OCI-LY7 (cell line): ENCODE measurements at regions not wholly inside any gene's neighbourhood (a gene's known extent, or its start where the extent isn't known, plus 50 kb on each side); places are given as distances from the start of the nearest gene placed in this dataset.

Experiments
- BruUV-seq: library from RNA; stranded (reverse); fragments of 400-500 nt; replicated peaks from 2 replicates; lab custom pipeline; 2021; lab: Mats Ljungman, UMichigan
- CTCF ChIA-PET: fragments of 300-600 bp; sonication (Branson Sonifier 250); formaldehyde crosslinking; loops from one replicate; lab custom pipeline; 2022; ENCODE audit warnings: antibody characterized with exemption; ENCODE audit not compliant: unreplicated experiment; lab: Charles Lee
- POLR2A ChIA-PET: fragments of 300-600 bp; sonication (Branson Sonifier 250); formaldehyde crosslinking; loops from one replicate; lab custom pipeline; 2022; ENCODE audit warnings: antibody characterized with exemption; lab: Charles Lee
- DNase-seq: peaks from one replicate; pipeline ENCODE4 v3.0.0-alpha.2; 2015; ENCODE audit warnings: low spot score
- H2AFZ ChIP-seq: fragments of 200-600 bp; sonication (generic), shearing (Covaris generic); 2 replicates; pipeline ENCODE4 v1.6.1; 2014; ENCODE audit warnings: mild to moderate bottlenecking, antibody characterized with exemption, low read length, moderate library complexity
- H3K27ac ChIP-seq: fragments of 200-600 bp; sonication (generic); 2 replicates; pipeline ENCODE4 v1.5.1; 2014; ENCODE audit warnings: mixed run types, low read depth, mild to moderate bottlenecking, moderate library complexity, low read length, inconsistent platforms; ENCODE audit not compliant: poor library complexity, severe bottlenecking
- H3K36me3 ChIP-seq: fragments of 200-600 bp; sonication (generic); 2 replicates; pipeline ENCODE4 v1.6.1; 2014; ENCODE audit warnings: mild to moderate bottlenecking, antibody characterized with exemption, low read length, moderate library complexity, mixed read lengths; ENCODE audit not compliant: insufficient read depth
- H3K4me1 ChIP-seq: fragments of 200-600 bp; sonication (generic); 2 replicates; pipeline ENCODE4 v1.5.1; 2014; ENCODE audit warnings: mild to moderate bottlenecking, low read length; ENCODE audit not compliant: insufficient read depth, poor library complexity, severe bottlenecking
- H3K4me2 ChIP-seq: fragments of 200-600 bp; sonication (generic); 2 replicates; pipeline ENCODE4 v1.6.1; 2014; ENCODE audit warnings: mild to moderate bottlenecking, low read length
- H3K4me3 ChIP-seq: fragments of 200-600 bp; sonication (generic); 2 replicates; pipeline ENCODE4 v1.5.1; 2014; ENCODE audit warnings: mild to moderate bottlenecking, low read depth, low read length; ENCODE audit not compliant: poor library complexity, severe bottlenecking
- H3K79me2 ChIP-seq: fragments of 200-600 bp; sonication (generic); 2 replicates; pipeline ENCODE4 v1.6.1; 2016; ENCODE audit warnings: low read depth, mild to moderate bottlenecking, low read length, moderate library complexity, mixed read lengths; ENCODE audit not compliant: insufficient read depth
- H3K9me2 ChIP-seq: fragments of 200-600 bp; sonication (generic); 2 replicates; pipeline ENCODE4 v1.6.1; 2016; ENCODE audit warnings: mild to moderate bottlenecking, low read length, mixed read lengths; ENCODE audit not compliant: insufficient read depth
- H3K9me3 ChIP-seq: fragments of 200-600 bp; sonication (generic); 2 replicates; pipeline ENCODE4 v1.6.1; 2014; ENCODE audit warnings: mild to moderate bottlenecking, mixed run types, low read length, mixed read lengths
- H4K20me1 ChIP-seq: fragments of 200-600 bp; sonication (generic); 2 replicates; pipeline ENCODE4 v1.6.1; 2014; ENCODE audit warnings: mild to moderate bottlenecking, antibody characterized with exemption, low read length, moderate library complexity, mixed read lengths; ENCODE audit not compliant: insufficient read depth
- EZH2phosphoT487 ChIP-seq: fragments of 200-600 bp; sonication (generic); IDR thresholded peaks from 2 replicates; pipeline ENCODE4 v1.6.1; 2018; ENCODE audit warnings: low read depth, borderline replicate concordance, mild to moderate bottlenecking, mixed run types, antibody characterized with exemption, low read length, moderate library complexity, mixed read lengths
- intact Hi-C: fragments of 100-400 bp; cut with micrococcal nuclease; formaldehyde crosslinking; loops from one replicate; pipeline ENCODE4 v1.10.0; 2022; ENCODE audit not compliant: unreplicated experiment
- TF ChIP-seq, protein P1 (sequence below): fragments of 200-600 bp; sonication (generic); conservative IDR thresholded peaks from 2 replicates; pipeline ENCODE4 v1.5.1; 2014; ENCODE audit warnings: mild to moderate bottlenecking, antibody characterized with exemption, low read length, moderate library complexity, mixed read lengths

DNA sequence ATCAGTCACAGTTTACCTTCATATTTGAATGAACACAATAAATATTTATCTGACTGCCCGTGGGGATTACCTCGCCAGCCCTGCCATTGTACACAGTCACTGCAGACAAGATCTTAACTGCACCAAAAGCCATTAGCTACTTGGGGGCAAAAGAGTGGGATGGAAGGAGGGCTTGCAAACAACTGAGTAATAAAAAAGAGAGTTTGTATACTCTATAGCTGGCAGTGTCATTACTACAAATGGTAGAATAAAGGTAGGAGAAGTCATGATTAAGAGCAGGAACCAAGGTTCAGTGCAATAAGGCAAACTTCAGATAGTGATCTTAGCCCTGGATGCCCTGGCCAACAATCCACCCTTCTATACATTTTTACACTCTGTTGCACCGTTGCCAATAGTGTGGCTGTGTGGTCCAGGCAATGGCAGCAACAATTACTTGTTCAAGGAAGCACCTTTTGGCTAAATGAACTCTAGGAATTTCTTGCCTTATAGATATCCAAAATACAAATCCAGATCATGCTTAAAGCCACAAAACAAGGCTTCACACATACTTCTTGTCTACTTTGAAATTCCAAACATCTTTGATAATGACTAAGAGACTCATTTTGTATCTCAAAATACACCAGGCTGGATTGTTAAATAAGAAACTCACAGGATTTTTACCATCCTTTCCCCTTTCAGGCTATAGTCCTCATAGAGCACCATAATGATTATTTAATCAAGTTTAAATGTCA lies 955.4 kb upstream of the ADGRB3 start:
- CTCF ChIA-PET, result no interaction called here
- POLR2A ChIA-PET, result interaction anchor here (0.7 kb wide), 1 partner anchor 102 kb away, joined by 3 read pairs; no protein-coding TSS in a partner anchor
- DNase-seq, result no peak

DNA sequence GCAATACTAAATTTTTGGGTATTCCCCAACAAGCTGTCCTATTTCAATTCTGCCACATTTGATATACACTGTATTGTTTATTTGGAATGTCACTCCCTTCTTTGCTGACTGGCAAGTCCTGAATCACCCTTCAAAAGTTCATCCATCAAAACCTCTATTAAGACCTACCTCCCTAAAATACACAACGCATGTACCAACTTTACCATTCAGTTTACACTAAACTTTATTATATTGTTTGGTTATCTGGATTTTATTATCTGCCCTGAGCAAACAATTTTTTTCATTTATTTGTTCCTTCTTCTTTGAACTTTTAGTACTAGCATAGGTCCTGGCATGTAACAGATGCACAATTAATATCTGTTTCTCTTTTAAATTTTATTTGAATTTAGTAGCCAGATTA lies 958.2 kb upstream of the ADGRB3 start:
- Histone ChIP-seq H2AFZ (no peak overlapping the region), H3K9me2 (no peaks in the 10 kb centered on the region), H3K9me3 (peaks cover 8% of the 10 kb centered on the region; the same call in 1 of the 2 replicates), H3K4me2 (no peak overlapping the region), H3K27ac (no peak overlapping the region), H3K4me1 (no peaks in the 10 kb centered on the region), H4K20me1 (no peaks in the 10 kb centered on the region), H3K79me2 (no peaks in the 10 kb centered on the region), H3K4me3 (no peak overlapping the region), H3K36me3 (no peaks in the 10 kb centered on the region)
- no peak for DNase-seq
- TF ChIP-seq, protein P1, sequence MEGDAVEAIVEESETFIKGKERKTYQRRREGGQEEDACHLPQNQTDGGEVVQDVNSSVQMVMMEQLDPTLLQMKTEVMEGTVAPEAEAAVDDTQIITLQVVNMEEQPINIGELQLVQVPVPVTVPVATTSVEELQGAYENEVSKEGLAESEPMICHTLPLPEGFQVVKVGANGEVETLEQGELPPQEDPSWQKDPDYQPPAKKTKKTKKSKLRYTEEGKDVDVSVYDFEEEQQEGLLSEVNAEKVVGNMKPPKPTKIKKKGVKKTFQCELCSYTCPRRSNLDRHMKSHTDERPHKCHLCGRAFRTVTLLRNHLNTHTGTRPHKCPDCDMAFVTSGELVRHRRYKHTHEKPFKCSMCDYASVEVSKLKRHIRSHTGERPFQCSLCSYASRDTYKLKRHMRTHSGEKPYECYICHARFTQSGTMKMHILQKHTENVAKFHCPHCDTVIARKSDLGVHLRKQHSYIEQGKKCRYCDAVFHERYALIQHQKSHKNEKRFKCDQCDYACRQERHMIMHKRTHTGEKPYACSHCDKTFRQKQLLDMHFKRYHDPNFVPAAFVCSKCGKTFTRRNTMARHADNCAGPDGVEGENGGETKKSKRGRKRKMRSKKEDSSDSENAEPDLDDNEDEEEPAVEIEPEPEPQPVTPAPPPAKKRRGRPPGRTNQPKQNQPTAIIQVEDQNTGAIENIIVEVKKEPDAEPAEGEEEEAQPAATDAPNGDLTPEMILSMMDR, result no peak
- TF ChIP-seq EZH2phosphoT487, result no peak
- CTCF ChIA-PET, result no interaction called here
- intact Hi-C loops, result no loop called here
- POLR2A ChIA-PET, result interaction anchor here (0.7 kb wide), 1 partner anchor 16 kb away, joined by 3 read pairs; no protein-coding TSS in a partner anchor
- no TSS peak for BruUV-seq

More for the DNA sequence above, 955.4 kb upstream of the ADGRB3 start:
- no peak overlapping the region for H2AFZ ChIP-seq
- H4K20me1 ChIP-seq, result no peaks in the 10 kb centered on the region
- no peaks in the 10 kb centered on the region for H3K36me3 ChIP-seq
- H3K27ac ChIP-seq, result no peak overlapping the region
- TF ChIP-seq, protein P1, result no peak
- no peak for TF ChIP-seq EZH2phosphoT487
- intact Hi-C loops, result no loop called here
- no peaks in the 10 kb centered on the region for H3K79me2 ChIP-seq
- H3K4me3 ChIP-seq, result no peak overlapping the region
- no TSS peak for BruUV-seq
- no peak overlapping the region for H3K4me2 ChIP-seq
- no peaks in the 10 kb centered on the region for H3K9me2 ChIP-seq
- H3K9me3 ChIP-seq, result peaks cover 7% of the 10 kb centered on the region; the same call in 1 of the 2 replicates
- no peaks in the 10 kb centered on the region for H3K4me1 ChIP-seq
